ENCODE measurements at regions not wholly inside any gene's neighbourhood (a gene's known extent, or its start where the extent isn't known, plus 50 kb on each side); places are given as distances from the start of the nearest gene placed in this dataset.

GRCh38 chr7:46723003-46723402, 801.9 kb upstream of the IGFBP3 start:
- H3K4me3 Mint-ChIP-seq, result no peak overlapping the region
- ATAC-seq (ENCODE audit: poor library complexity) (no peak), DNase-seq (no peak)
- H3K4me1 Mint-ChIP-seq (ENCODE audit: low read depth), result no peaks in the 10 kb centered on the region
- no peak overlapping the region for H3K27ac ChIP-seq (ENCODE audit: low read depth in 1 of 2, low read length in 2 of 2)
- no peak overlapping the region for H3K27ac Mint-ChIP-seq
- H3K4me3 ChIP-seq (ENCODE audit: low read length), result no peak overlapping the region
- no peaks in the 10 kb centered on the region for H3K27me3 ChIP-seq (ENCODE audit: control insufficient read depth in 1 of 2, insufficient read depth in 2 of 2, low read length in 2 of 2)
- POLR2A ChIA-PET, result no interaction called here
- H3K36me3 ChIP-seq (ENCODE audit: insufficient read depth, low read length), result no peaks in the 10 kb centered on the region
- CTCF ChIA-PET, result no interaction called here
- intact Hi-C loops (cut with DNase I, micrococcal nuclease), result no loop called here
- peaks cover 0 to 18% of the 10 kb centered on the region in 2 experiments for H3K9me3 ChIP-seq (ENCODE audit: control insufficient read depth in 1 of 2, insufficient read depth in 1 of 2, low read length in 2 of 2)
- TF ChIP-seq CTCF (IDR thresholded peaks at IDR 0.05), result no peak
- H3K4me1 ChIP-seq (ENCODE audit: insufficient read depth, low read length), result no peaks in the 10 kb centered on the region
- peaks cover 4% of the 10 kb centered on the region for H3K9me3 Mint-ChIP-seq
- no peaks in the 10 kb centered on the region for H3K36me3 Mint-ChIP-seq (ENCODE audit: low read depth)
- H3K27me3 Mint-ChIP-seq, result no peaks in the 10 kb centered on the region

GRCh38 chr7:46720761-46721160, 799.7 kb upstream of the IGFBP3 start:
- intact Hi-C loops (cut with DNase I, micrococcal nuclease), result no loop called here
- DNase-seq, result no peak
- no peak for TF ChIP-seq CTCF (IDR thresholded peaks at IDR 0.05)
- Mint-ChIP-seq H3K4me3 (no peak overlapping the region), H3K27me3 (no peaks in the 10 kb centered on the region), H3K27ac (no peak overlapping the region), H3K4me1 (ENCODE audit: low read depth) (no peaks in the 10 kb centered on the region), H3K36me3 (ENCODE audit: low read depth) (no peaks in the 10 kb centered on the region), H3K9me3 (no peaks in the 10 kb centered on the region)
- ChIA-PET POLR2A (no interaction called here), CTCF (no interaction called here)
- Histone ChIP-seq H3K4me3 (ENCODE audit: low read length) (no peak overlapping the region), H3K9me3 (ENCODE audit: control insufficient read depth in 1 of 2, insufficient read depth in 1 of 2, low read length in 2 of 2) (peaks cover 0 to 18% of the 10 kb centered on the region in 2 experiments), H3K36me3 (ENCODE audit: insufficient read depth, low read length) (no peaks in the 10 kb centered on the region), H3K4me1 (ENCODE audit: insufficient read depth, low read length) (no peaks in the 10 kb centered on the region), H3K27me3 (ENCODE audit: control insufficient read depth in 1 of 2, insufficient read depth in 2 of 2, low read length in 2 of 2) (no peaks in the 10 kb centered on the region), H3K27ac (ENCODE audit: low read depth in 1 of 2, low read length in 2 of 2) (no peak overlapping the region)
- no peak for ATAC-seq (ENCODE audit: poor library complexity)

- Histone ChIP-seq H3K36me3 (ENCODE audit: insufficient read depth, low read length) (no peaks in the 10 kb centered on the region), H3K27me3 (ENCODE audit: control insufficient read depth in 1 of 2, insufficient read depth in 2 of 2, low read length in 2 of 2) (no peaks in the 10 kb centered on the region), H3K4me1 (ENCODE audit: insufficient read depth, low read length) (no peaks in the 10 kb centered on the region), H3K4me3 (ENCODE audit: low read length) (no peak overlapping the region), H3K27ac (ENCODE audit: low read depth in 1 of 2, low read length in 2 of 2) (no peak overlapping the region), H3K9me3 (ENCODE audit: control insufficient read depth in 1 of 2, insufficient read depth in 1 of 2, low read length in 2 of 2) (peaks cover 0 to 15% of the 10 kb centered on the region in 2 experiments)
- ATAC-seq (ENCODE audit: poor library complexity), result no peak
- TF ChIP-seq CTCF (IDR thresholded peaks at IDR 0.05), result no peak
- Mint-ChIP-seq H3K4me3 (no peak overlapping the region), H3K27me3 (no peaks in the 10 kb centered on the region), H3K27ac (no peak overlapping the region), H3K4me1 (ENCODE audit: low read depth) (no peaks in the 10 kb centered on the region), H3K36me3 (ENCODE audit: low read depth) (no peaks in the 10 kb centered on the region), H3K9me3 (no peaks in the 10 kb centered on the region)
- CTCF ChIA-PET, result interaction anchor here (0.7 kb wide), 1 partner anchor 237 kb away, joined by 3 read pairs; no protein-coding TSS in a partner anchor
- DNase-seq, result no peak
- POLR2A ChIA-PET, result no interaction called here
- intact Hi-C loops (cut with DNase I, micrococcal nuclease), result no loop called here
Measured at GRCh38 chr7:46719616-46720015, 798.5 kb upstream of the IGFBP3 start.

Data from CD4-positive, alpha-beta T cell (primary cell).